K562 (cell line): ENCODE measurements at regions not wholly inside any gene's neighbourhood (a gene's known extent, or its start where the extent isn't known, plus 50 kb on each side); places are given as distances from the start of the nearest gene placed in this dataset.
A peak's percentile ranks its signal among the peaks of the same experiment; 100 is the strongest.

Experiments
- ATAC-seq: fragments of 200-7000 bp; cut with Tn5 transposase; 3 replicates; pipeline ENCODE4 v1.9.1; 2020; ENCODE audit warnings: moderate library complexity
- BruUV-seq: library from RNA; stranded (reverse); fragments of 400-500 nt; replicated peaks from 2 replicates; lab custom pipeline; 2021; lab: Mats Ljungman, UMichigan
- CTCF ChIA-PET: fragments of 300-600 bp; formaldehyde crosslinking; extraction: SDS; loops from one replicate; lab custom pipeline; 2021; ENCODE audit warnings: low intra/inter-chr PET ratio; lab: Yijun Ruan, JAX
- POLR2A ChIA-PET: fragments of 300-600, 350-650 bp; sonication (Branson Sonifier 250); formaldehyde crosslinking; extraction: SDS; loops from one replicate; lab custom pipeline; 2021; ENCODE audit warnings: antibody characterized with exemption, inconsistent platforms; lab: Yijun Ruan, JAX
- DNase-seq, 4 experiments: peaks; one replicate each; pipeline versions ENCODE4 v3.0.0 to v3.0.0-alpha.2; 2011 to 2018; ENCODE audit warnings: low spot score in 3 of 4, mixed read lengths in 3 of 4; ENCODE audit errors: extremely low read depth in 1 of 4
- FAIRE-seq: peaks from 2 replicates; lab custom pipeline; 2011; peaks lifted over from hg19 to GRCh38; lab: Jason Lieb, UNC
- H2AFZ ChIP-seq: 2 replicates; pipeline ENCODE4 v1.6.0; 2011; ENCODE audit warnings: low read depth, low read length, control low read depth, inconsistent platforms
- H3K27ac ChIP-seq: fragments of 200-600 bp; 3 replicates; pipeline ENCODE4 v1.8.0; 2011; ENCODE audit warnings: low read depth, mild to moderate bottlenecking, control low read depth, inconsistent platforms, low read length, moderate library complexity, mixed read lengths; ENCODE audit errors: extremely low read depth
- H3K27me3 ChIP-seq, 2 experiments: fragments of 300-600 bp in 1 of 2; 2 replicates in 1 of 2; 3 replicates in 1 of 2; pipeline versions ENCODE4 v1.6.0 to v1.8.0; 2011; ENCODE audit warnings: inconsistent platforms in 2 of 2, low read length in 2 of 2, mild to moderate bottlenecking in 1 of 2, mixed read lengths in 1 of 2, moderate library complexity in 1 of 2; ENCODE audit not compliant: control insufficient read depth in 2 of 2, insufficient read depth in 2 of 2
- H3K36me3 ChIP-seq: fragments of 300-600 bp; 3 replicates; pipeline ENCODE4 v1.8.0; 2011; ENCODE audit warnings: mild to moderate bottlenecking, low read length, inconsistent platforms; ENCODE audit not compliant: control insufficient read depth, insufficient read depth
- H3K4me1 ChIP-seq, 2 experiments: fragments of 200-600 bp in 1 of 2; replicated peaks in 1 of 2; 2 replicates in 1 of 2; 3 replicates in 1 of 2; pipeline versions ENCODE4 v1.5.1 to v1.8.0; 2011; ENCODE audit warnings: inconsistent platforms in 2 of 2, low read length in 2 of 2, mild to moderate bottlenecking in 1 of 2, mixed read lengths in 1 of 2, moderate library complexity in 1 of 2; ENCODE audit not compliant: control insufficient read depth in 2 of 2, insufficient read depth in 2 of 2
- H3K4me2 ChIP-seq: 2 replicates; pipeline ENCODE4 v1.6.1; 2011; ENCODE audit warnings: low read length, control low read depth, inconsistent platforms, mixed read lengths; ENCODE audit not compliant: insufficient read depth
- H3K4me3 ChIP-seq: fragments of 200-600 bp; sonication (generic), shearing (Covaris generic); 2 replicates; pipeline ENCODE4 v1.5.1; 2016; ENCODE audit warnings: control low read depth, inconsistent platforms
- H3K79me2 ChIP-seq: fragments of 200-600 bp; 3 replicates; pipeline ENCODE4 v1.8.0; 2011; ENCODE audit warnings: low read length, inconsistent platforms; ENCODE audit not compliant: control insufficient read depth, insufficient read depth
- H3K9ac ChIP-seq, 2 experiments: 2 replicates each; pipeline versions ENCODE4 v1.6.0 to v1.6.1; 2011; ENCODE audit warnings: low read depth in 2 of 2, low read length in 2 of 2, control low read depth in 1 of 2, inconsistent platforms in 1 of 2, mild to moderate bottlenecking in 1 of 2, mixed read lengths in 1 of 2; ENCODE audit not compliant: insufficient read depth in 1 of 2
- H3K9me1 ChIP-seq: one replicate; pipeline ENCODE4 v1.6.0; 2011; ENCODE audit warnings: inconsistent platforms, mild to moderate bottlenecking, low read length, moderate library complexity; ENCODE audit not compliant: control insufficient read depth, insufficient read depth
- H3K9me3 ChIP-seq: replicated peaks from 2 replicates; pipeline ENCODE4 v1.5.1; 2011; ENCODE audit warnings: low read depth, low read length, inconsistent platforms; ENCODE audit not compliant: control insufficient read depth, insufficient read depth
- H4K20me1 ChIP-seq: replicated peaks from 2 replicates; pipeline ENCODE4 v1.6.1; 2011; ENCODE audit warnings: low read length, inconsistent platforms, mixed read lengths; ENCODE audit not compliant: control insufficient read depth, insufficient read depth
- ADNP ChIP-seq: fragments of 200-800 bp; sonication (Bioruptor generic); IDR thresholded peaks from 2 replicates; pipeline ENCODE4 v1.6.1; 2016; ENCODE audit warnings: missing genetic modification characterization, missing compliant biosample characterization
- C11orf30 ChIP-seq: fragments of 450-650 bp; IDR thresholded peaks from 2 replicates; pipeline ENCODE4 v1.6.1; 2016; ENCODE audit warnings: low read depth, mild to moderate bottlenecking
- MAFF ChIP-seq: IDR thresholded peaks from 2 replicates; pipeline ENCODE4 v1.6.1; 2012; ENCODE audit warnings: low read length, improper control_type of control experiment
- MAFG ChIP-seq: fragments of 450-650 bp; conservative IDR thresholded peaks from 2 replicates; pipeline ENCODE4 v1.6.1; 2016; ENCODE audit warnings: missing genetic modification characterization, missing compliant biosample characterization
- NFE2 ChIP-seq: IDR thresholded peaks from 2 replicates; pipeline ENCODE4 v1.6.1; 2014; ENCODE audit warnings: antibody characterized with exemption, low read depth
- NFE2L1 ChIP-seq: fragments of 450-650 bp; IDR thresholded peaks from 2 replicates; pipeline ENCODE4 v1.6.1; 2016; ENCODE audit warnings: missing genetic modification characterization, low read depth, mild to moderate bottlenecking, missing compliant biosample characterization, moderate library complexity, borderline replicate concordance
- NR1H2 ChIP-seq: sonication (generic); formaldehyde crosslinking; IDR thresholded peaks from 2 replicates; pipeline ENCODE4 v1.4.0; 2020; ENCODE audit warnings: mild to moderate bottlenecking, missing genetic modification reagents
- TBP ChIP-seq: optimal IDR thresholded peaks from 2 replicates; pipeline ENCODE3; 2011; ENCODE audit warnings: low read depth, low read length, improper control_type of control experiment
- TCF3 ChIP-seq: sonication (generic); formaldehyde crosslinking; IDR thresholded peaks from 2 replicates; pipeline ENCODE4 v1.4.0; 2020; ENCODE audit warnings: mild to moderate bottlenecking, missing genetic modification reagents
- ZNF282 ChIP-seq: sonication (generic); formaldehyde crosslinking; IDR thresholded peaks from 2 replicates; pipeline ENCODE4 v1.8.1; 2023; ENCODE audit warnings: missing genetic modification reagents
- ZNF316 ChIP-seq: fragments of 450-650 bp; IDR thresholded peaks from 2 replicates; pipeline ENCODE4 v1.6.1; 2016
- WGBS: fragments of 100-300 bp; shearing (Covaris generic); methylation state at CpG from one replicate; pipeline ENCODE4 v1.1.6; 2016; ENCODE audit warnings: low coverage, mixed read lengths; ENCODE audit not compliant: insufficient coverage; ENCODE audit errors: missing lambda C conversion rate; 5-methylcytosine and 5-hydroxymethylcytosine counted together
- in situ Hi-C: fragments of 300-500 bp; cut with MboI; formaldehyde crosslinking; loops from 4 replicates; pipeline ENCODE4 v1.15.0; 2018; ENCODE audit warnings: inconsistent platforms, mixed read lengths
- intact Hi-C: fragments of 100-400 bp; cut with micrococcal nuclease; formaldehyde crosslinking; loops from 2 replicates; pipeline ENCODE4 v1.14.2; 2022
- TF ChIP-seq, protein P1 (sequence below), 2 experiments: IDR thresholded peaks; 2 replicates each; pipeline ENCODE4 v1.6.1; 2012; ENCODE audit warnings: improper control_type of control experiment in 2 of 2, low read depth in 2 of 2, low read length in 2 of 2, borderline replicate concordance in 1 of 2

DNA sequence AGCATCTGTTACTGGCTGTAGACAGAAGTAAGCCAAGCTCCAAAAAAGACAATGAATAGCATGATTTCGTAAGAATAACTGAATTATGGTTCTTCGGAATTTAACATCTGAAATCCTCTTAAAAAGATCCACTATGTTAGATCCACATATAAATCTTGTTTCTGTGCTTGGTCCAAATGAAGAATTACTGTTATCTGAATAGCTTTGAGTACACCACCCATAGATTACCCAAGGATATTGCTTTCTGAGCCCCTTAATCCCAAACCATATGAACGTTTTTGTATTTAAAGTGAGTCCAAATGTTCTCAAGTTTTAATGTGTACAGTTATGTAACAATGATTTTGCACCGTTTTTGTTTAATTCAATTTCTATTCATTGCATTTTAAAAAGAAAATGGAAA, 124.9 kb downstream of the DSC3 start (continued):
- TF ChIP-seq, protein P1, sequence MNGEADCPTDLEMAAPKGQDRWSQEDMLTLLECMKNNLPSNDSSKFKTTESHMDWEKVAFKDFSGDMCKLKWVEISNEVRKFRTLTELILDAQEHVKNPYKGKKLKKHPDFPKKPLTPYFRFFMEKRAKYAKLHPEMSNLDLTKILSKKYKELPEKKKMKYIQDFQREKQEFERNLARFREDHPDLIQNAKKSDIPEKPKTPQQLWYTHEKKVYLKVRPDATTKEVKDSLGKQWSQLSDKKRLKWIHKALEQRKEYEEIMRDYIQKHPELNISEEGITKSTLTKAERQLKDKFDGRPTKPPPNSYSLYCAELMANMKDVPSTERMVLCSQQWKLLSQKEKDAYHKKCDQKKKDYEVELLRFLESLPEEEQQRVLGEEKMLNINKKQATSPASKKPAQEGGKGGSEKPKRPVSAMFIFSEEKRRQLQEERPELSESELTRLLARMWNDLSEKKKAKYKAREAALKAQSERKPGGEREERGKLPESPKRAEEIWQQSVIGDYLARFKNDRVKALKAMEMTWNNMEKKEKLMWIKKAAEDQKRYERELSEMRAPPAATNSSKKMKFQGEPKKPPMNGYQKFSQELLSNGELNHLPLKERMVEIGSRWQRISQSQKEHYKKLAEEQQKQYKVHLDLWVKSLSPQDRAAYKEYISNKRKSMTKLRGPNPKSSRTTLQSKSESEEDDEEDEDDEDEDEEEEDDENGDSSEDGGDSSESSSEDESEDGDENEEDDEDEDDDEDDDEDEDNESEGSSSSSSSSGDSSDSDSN (IDR thresholded peaks at IDR 0.05; ENCODE audit: borderline replicate concordance in 1 of 2, low read depth in 2 of 2, low read length in 2 of 2), result no peak
- TF ChIP-seq TCF3 (CRISPR knock-in tag) (no peak), ADNP (no peak)

DNA sequence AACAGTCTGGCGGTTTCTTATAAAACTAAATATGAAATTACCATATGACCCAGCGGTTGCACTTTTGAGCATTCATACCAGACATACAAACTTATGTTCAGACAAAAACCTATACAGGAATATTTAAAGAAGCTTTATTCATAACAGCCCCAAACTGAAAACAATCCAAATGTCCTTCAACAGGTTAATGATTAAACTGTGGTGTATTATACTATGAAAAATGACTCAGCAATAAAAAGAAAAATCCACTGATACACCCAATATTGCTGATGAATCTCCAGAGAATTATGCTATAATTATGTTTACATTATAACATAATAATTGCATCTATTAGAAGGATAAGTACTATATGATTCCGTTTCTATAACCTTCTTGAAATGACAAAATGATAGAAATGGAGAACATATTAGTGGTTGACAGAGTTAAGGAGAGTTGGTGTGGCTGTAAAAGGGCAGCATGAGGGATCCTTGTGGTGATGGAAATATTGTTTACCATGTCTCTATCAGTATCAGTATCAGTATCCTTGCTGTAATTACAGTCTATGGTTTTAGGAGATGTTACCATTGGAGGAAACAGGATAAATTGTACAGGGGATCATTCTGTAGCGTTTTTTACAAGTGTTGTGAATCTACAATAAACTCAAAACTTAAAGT, 127.1 kb downstream of the DSC3 start:
- FAIRE-seq, result no peak
- H3K36me3 ChIP-seq, result no peaks in the 10 kb centered on the region
- no peaks in the 10 kb centered on the region for H4K20me1 ChIP-seq
- H3K9ac ChIP-seq, result no peak overlapping the region
- intact Hi-C loops, result no loop called here
- in situ Hi-C loops, result no loop called here
- H3K4me3 ChIP-seq, result no peak overlapping the region
- no peaks in the 10 kb centered on the region for H3K4me1 ChIP-seq
- ChIA-PET CTCF (no interaction called here), POLR2A (no interaction called here)
- H2AFZ ChIP-seq, result 0 out of 2 replicates have a peak overlapping the region, but pooled peaks have one; percentile 25
- H3K9me1 ChIP-seq, result no peaks in the 10 kb centered on the region
- 3% methylated on average over 4 of the region's 4 CpGs for WGBS
- no peak for DNase-seq
- no peaks in the 10 kb centered on the region for H3K27me3 ChIP-seq
- no TSS peak for BruUV-seq
- no peak overlapping the region for H3K27ac ChIP-seq
- no peaks in the 10 kb centered on the region for H3K79me2 ChIP-seq
- H3K9me3 ChIP-seq, result no peaks in the 10 kb centered on the region
- TF ChIP-seq MAFG (tag), result peak; percentile 73
- peak; percentile 41 for TF ChIP-seq C11orf30
- peak; percentile 89 for TF ChIP-seq ZNF316
- TF ChIP-seq ZNF282 (CRISPR knock-in tag), result no peak
- peak; percentile 18; the same call in 1 of the 2 replicates for TF ChIP-seq NFE2L1
- TF ChIP-seq TBP, result no peak
- TF ChIP-seq NFE2, result 0 out of 2 replicates have a peak, but pooled peaks have one; percentile 26
- no peak for TF ChIP-seq NR1H2 (CRISPR knock-in tag)
- TF ChIP-seq MAFF, result peak; percentile 38
- no peak for ATAC-seq
- H3K4me2 ChIP-seq, result no peak overlapping the region
